SK-MEL-5 (cell line): ENCODE measurements at regions not wholly inside any gene's neighbourhood (a gene's known extent, or its start where the extent isn't known, plus 50 kb on each side); places are given as distances from the start of the nearest gene placed in this dataset.

Experiments used
- DNase-seq: peaks from one replicate; pipeline ENCODE4 v3.0.0-alpha.2; 2016; ENCODE audit warnings: low read depth, low spot score
- in situ Hi-C: cut with HindIII; loops from 2 replicates; pipeline ENCODE4 v1.10.0; 2016; ENCODE audit warnings: low sequenced_read_pairs, high pct_unique_total_duplicates, low pct_unique_long_range_greater_than_20kb

DNA sequence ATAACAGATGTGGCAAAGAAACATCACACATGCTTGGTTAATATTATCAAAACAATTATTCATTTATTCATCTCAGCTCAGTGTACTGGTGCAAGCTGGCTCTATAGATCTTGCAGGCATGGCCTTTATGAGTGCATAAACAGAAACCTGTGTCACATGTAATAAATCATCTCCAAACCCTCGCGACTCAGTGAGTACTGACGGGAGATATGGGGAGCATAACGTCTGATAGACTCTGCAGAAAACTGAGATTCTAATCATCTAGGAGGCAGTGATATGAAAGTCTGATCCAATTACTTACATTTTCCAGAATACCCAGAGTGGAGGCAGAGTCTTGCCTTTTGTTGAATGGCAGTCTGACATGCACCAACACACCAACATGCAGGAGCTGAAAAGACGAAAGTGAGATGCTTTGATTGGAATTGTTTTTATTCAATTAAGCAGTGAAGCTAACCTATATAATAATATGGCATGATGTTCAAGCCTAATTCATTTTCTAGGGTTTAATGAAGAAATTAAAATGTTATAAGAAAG lies 416.8 kb downstream of the RNF144A start:
- in situ Hi-C loops, result no loop called here
- DNase-seq, result no peak

GRCh38 chr2:7338961-7339360 lies 421.7 kb downstream of the RNF144A start:
- in situ Hi-C loops, result no loop called here
- no peak for DNase-seq

GRCh38 chr2:7346336-7346735 lies 429.1 kb downstream of the RNF144A start:
- no peak for DNase-seq
- in situ Hi-C loops, result no loop called here

DNA sequence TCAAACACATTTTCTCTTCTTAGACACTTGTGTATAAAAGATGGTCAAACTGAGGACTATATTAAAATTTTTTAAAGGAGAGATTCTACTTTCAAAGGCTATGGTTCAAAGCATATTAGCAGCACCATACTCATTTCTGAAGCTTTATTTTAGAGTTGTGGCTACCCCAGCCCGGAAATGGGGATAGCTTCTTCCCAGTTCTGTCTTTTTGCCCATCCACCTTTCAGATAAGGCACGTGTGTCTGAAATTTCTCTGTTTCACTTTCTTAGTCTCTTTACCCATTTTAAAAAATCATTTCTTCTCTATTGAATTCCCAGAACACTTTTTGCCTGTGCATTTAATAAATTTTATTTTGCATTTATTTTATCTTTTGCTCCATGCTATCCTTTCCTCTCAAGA lies 431.5 kb downstream of the RNF144A start:
- no peak for DNase-seq
- in situ Hi-C loops, result no loop called here

GRCh38 chr2:7352191-7352590 lies 435.0 kb downstream of the RNF144A start:
- in situ Hi-C loops, result no loop called here

GRCh38 chr2:7353571-7353970 lies 436.4 kb downstream of the RNF144A start:
- no peak for DNase-seq
- in situ Hi-C loops, result no loop called here

More at GRCh38 chr2:7352191-7352590, 435.0 kb downstream of the RNF144A start:
- no peak for DNase-seq

GRCh38 chr2:7355781-7356180 lies 438.6 kb downstream of the RNF144A start:
- no peak for DNase-seq
- in situ Hi-C loops, result no loop called here

DNA sequence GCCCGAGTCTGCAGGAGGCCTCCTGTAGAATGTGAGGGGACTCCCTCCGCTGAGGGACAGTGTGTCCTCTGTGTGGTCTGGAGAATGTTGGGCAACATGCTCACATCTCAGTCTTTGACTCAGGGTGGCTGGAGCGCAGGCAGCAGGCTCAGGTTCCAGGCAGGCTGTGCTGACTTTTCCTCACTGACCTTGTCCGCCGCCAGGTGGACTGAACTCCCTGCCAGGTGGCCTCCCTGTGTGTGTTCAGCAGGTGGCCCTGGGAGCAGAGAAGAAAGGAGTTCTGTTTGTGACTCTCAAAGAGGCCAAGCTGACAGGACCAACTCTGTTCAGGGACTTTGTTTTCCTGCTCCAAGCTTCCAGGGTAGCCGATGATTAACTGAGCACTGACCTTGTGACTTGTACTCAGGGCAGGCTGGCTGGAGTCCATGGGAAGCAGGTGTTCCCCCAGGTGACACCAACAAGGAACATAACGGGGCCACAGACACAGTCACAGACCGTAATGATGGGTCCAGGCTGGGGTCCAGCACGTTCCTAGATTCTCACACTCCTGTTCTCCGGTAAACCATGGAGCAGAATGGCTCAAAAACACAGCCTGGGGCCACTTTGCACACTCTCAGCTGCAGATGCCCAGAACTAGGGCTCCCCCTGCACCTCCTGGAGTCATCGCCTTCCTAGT lies 439.8 kb downstream of the RNF144A start:
- no peak for DNase-seq
- in situ Hi-C loops, result no loop called here

DNA sequence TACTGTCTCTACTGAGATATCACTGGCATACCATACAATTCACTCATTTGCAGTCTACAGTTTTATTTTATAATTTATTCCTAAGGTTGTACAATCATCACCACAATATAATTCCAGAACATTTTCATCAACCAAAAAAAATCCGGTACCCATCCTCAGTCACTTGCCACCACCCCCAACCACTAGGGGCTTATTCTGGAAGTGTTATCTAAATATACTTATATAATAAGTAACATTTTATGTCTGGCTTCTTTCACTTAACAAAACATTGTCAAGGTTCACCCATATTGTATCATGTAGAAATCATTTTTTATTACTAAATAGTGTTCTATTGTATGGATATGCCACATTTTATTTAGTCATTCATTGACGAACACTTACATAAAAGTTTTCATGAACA lies 440.8 kb downstream of the RNF144A start:
- in situ Hi-C loops, result no loop called here
- DNase-seq, result no peak

GRCh38 chr2:7358865-7359447 lies 441.7 kb downstream of the RNF144A start:
- in situ Hi-C loops, result no loop called here
- DNase-seq, result no peak

GRCh38 chr2:7363906-7364305 lies 446.7 kb downstream of the RNF144A start:
- in situ Hi-C loops, result no loop called here
- peak; percentile 45 for DNase-seq

GRCh38 chr2:7368211-7368610 lies 451.0 kb downstream of the RNF144A start:
- in situ Hi-C loops, result no loop called here

GRCh38 chr2:7373156-7373555 lies 455.9 kb downstream of the RNF144A start:
- in situ Hi-C loops, result no loop called here
- DNase-seq, result no peak

More at GRCh38 chr2:7368211-7368610, 451.0 kb downstream of the RNF144A start:
- no peak for DNase-seq

DNA sequence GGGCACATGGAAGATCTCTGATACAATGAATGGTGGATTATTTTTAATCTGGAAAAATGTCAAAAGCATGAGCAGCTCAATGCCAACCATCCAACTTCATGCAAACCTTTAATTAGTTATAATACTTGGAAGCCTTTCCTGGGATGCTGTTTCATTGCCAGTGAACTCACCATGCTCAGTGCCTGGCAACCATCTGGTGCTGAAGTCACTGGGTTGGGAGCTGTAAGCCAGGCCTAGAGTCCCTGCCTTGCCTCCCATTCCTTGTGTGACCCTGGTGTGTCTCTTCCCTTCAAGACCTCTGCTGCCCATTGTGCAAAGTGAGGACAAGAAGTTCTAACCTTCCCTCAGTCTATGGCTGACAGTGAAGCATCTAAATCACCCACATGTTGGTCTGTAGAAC lies 458.7 kb downstream of the RNF144A start:
- no peak for DNase-seq
- in situ Hi-C loops, result no loop called here

GRCh38 chr2:7377916-7378569 lies 460.8 kb downstream of the RNF144A start:
- peak; percentile 33 for DNase-seq
- in situ Hi-C loops, result no loop called here

DNA sequence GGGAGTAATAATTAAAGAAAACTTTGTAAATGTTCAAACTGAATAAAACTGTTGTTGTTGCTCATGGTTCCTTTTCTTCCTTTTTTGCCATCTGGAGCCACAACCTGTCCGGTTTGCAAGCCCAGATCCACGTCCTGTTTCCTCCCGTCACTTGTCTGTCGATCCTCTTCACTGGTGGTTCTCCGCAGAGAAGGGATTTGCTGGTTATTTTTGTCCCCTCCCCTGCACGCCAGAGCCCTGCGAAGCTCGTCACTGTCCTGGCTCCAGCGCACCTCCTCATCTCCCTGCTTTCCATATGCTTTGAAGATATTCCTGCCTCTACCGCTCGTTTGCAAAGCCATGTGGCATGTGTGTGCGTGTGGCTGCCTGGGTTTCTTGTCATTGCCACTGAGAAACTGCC lies 461.4 kb downstream of the RNF144A start:
- in situ Hi-C loops, result no loop called here
- DNase-seq, result no peak

DNA sequence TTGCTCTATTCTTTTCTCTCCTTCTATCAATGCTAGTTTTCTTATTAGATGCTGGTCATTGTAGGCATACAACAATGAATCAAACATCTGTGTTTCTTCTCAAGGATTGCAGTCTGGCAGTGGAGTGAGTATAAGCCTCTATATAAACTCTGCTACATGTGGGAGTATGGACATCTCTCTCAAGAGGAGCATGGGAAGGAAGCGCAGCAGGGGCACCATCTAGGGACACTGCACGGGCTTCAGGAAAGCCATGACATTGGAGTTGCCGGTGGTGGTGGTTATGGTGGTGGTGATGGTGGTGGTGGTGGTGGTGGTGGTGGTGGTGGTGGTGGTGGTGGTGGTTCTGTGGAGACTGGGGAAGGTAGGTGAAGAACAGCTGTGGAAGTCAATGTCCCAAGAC lies 462.6 kb downstream of the RNF144A start:
- in situ Hi-C loops, result no loop called here

GRCh38 chr2:7384773-7385349 lies 467.6 kb downstream of the RNF144A start:
- no peak for DNase-seq
- in situ Hi-C loops, result no loop called here

More for the DNA sequence above, 462.6 kb downstream of the RNF144A start:
- peak; percentile 56 for DNase-seq
